AML-193 (cell line): ENCODE measurements at regions not wholly inside any gene's neighbourhood (a gene's known extent, or its start where the extent isn't known, plus 50 kb on each side); places are given as distances from the start of the nearest gene placed in this dataset.
A peak's percentile ranks its signal among the peaks of the same experiment; 100 is the strongest.

Experiments
- DNase-seq, 2 experiments: peaks; one replicate each; lab custom pipeline; 2025; lab: John Stamatoyannopoulos, UW

DNA sequence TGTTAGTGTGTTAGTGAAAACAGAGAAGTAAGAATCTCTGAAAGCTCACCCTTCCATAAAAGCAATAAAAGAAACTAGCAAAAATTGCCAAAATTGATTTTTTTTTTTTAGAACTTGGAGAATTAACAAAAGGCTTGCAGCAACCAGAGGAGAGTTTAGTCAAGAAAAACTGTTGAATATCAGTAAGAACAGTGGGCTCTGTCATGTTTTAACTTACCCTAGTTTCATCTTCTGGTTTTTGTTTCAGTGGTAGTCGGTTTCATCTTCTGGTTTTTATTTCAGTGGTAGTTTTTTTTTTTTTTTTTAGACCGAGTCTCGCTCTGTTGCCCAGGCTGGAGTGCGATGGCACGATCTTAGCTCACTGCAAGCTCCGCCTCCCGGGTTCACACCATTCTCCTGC, 580.9 kb downstream of the NYAP2 start:
- DNase-seq = no peak

GRCh38 chr2:225971433-225971832, 571.9 kb downstream of the NYAP2 start:
- no peak for DNase-seq

DNA sequence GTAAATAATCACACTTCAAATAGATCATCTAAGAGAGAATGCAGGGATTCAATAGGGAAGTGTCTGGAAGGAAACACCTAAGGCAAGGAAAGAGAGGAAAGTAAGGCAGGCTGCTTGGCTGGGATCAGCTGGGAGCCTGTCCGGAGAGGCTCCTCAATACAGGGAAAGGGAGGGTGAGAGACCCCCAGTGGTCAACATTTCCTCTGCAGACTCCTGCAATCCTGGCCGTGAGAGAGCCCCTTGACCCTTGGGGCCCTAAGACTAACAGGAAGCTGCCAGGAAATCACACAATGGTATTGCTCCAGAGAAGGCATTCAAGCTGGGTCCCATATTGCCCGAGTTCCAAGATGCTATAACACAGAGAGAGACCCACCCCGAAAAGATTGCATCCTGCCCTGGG, 549.4 kb downstream of the NYAP2 start:
- DNase-seq = no peak

DNA sequence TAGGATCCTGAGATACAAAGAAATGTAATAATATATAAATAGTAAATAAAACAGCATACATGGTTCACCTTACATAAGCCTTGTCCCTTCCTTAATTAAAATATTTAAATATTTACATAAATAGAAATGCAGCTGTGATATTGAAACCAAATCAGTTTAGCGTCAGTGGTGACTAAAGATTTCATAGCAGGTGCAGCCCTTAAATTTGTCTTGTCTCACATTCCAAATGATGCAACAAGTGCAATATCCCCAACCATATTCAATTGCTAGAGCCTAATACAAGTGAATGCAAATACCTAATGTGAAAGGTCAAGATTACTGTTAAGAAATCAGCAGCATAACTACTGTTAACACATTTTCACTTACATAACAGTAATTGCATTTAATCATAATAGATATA, 539.5 kb downstream of the NYAP2 start:
- DNase-seq = no peak

- DNase-seq = no peak
Measured at GRCh38 chr2:225937625-225938187, 538.2 kb downstream of the NYAP2 start.

DNA sequence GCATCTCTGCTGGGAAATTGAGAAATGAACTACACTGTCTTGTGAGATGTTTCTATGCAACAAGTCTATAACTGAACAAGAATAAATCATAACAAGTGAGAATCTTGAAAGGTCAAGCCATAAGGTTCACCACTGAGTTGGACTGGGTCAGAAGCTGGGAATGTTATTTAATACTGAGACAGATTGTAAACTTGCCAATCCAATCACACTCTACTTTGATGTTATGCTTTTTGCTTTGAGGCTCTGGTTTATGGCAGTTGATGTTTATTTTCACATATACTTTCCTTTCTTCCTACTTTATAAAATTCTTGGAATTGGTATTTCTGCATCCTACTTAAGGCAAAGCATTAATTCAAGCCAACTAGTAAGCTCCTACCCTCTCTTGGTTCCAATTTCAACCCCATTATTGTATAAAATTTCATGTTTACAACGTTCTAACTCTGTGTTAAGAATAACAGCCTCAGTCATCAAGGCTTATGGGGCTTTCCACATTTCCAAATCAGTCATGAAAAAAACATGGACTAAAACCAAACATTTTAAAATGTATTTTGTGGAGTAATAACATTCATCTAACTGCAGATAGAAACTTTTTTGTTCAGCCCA, 533.4 kb downstream of the NYAP2 start:
- DNase-seq = no peak

DNA sequence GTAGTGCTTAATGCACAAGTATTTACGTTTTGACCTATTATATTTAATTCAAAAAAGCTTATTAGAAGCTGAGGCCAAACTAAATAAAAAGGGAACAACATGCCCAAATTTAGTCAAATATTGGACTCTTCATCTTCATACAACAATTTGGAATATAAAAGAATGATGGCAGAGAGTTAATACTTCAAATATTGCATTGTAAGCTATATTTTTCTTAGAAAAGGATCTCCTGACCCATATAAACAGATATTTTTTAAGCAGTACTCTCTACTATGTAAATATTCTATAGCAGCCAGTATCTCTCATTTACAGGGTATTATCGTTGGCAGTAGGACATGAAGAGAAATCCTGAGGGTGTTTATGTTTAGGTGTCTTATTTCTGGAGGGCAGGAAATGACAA, 531.2 kb downstream of the NYAP2 start:
- no peak for DNase-seq

DNA sequence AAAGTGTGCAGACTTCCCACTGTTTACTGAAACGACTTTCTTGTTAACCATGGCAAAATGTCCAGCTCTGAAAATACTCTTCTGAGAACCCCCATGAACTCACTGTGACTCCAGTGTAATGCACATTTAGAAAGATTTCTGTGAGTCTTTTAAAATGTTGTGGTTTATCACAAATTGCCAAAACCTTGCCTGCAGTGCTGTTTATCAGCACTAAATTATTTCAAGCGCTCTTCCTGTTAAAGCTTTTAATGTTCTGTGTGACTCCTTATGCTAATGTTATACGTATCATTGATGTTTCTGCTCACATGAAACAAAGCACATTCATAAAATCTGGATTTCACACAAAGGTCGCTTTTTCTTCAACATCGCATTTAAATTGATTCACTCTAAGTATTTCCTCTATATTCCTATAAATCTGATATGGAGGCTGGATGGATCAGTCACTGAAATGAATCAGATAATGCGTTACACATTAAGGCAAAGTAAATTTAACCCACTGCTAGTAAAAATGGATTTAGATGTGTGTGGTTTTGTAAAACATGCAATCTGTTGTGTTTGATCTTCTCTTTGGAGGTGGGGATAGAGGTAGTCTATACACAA, 521.2 kb downstream of the NYAP2 start:
- DNase-seq = no peak

DNA sequence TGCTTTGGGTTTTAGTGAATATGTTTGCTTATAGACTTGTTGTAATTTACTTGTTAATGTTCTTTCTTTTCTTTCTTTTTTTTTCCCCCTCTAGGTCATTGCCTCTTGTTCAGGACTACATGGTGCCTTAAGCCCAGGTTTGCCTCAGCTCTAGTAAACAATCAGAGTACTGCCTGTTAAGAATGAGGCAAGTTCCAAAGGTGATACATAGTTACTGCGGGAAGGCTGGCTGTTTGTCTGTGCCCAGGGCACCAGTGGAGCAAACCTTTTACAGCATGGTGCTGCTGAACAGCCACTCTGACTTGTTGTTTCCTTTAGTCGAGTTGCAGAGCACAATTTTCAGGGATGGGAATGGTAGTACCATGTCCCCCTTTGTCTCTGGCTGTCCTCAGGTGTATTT, 517.2 kb downstream of the NYAP2 start:
- DNase-seq = no peak

DNA sequence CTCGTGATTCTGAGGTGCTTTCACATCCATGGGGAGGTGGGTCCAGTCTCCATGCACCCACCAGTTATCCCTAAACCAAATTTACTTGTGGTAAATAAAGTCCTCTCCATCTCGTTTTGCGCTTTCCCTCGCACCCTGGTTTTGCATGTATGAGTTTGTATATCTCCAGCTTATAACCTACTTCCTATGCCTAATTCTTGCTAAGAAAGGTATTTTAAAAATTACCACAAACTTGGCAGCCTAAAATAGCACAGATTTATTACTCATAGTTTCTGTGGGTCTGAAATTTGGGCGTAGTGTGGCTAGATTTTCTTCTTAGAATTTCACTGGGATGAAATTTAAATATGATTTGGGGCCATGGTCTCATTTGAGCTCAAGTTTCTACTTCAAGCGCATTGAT, 511.5 kb downstream of the NYAP2 start:
- DNase-seq = no peak

DNA sequence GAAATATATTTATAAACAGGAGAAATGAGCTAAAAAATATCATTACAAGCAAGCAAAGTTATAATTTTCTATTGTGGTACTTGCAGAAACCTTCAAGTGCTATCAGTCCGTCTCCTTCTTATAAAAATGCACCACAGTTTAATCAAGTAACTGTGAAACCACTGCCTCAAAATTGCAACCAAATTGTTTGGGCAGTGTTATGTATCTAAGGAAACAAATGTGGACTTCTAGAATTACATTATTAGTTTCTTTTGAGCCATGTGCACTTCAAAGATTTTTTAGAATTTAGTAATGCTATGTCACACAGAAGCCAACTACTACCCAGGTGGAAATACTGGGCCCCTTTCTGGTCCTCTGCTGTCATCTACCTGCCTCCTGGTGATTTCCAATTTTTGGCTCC, 495.6 kb downstream of the NYAP2 start:
- DNase-seq = no peak

GRCh38 chr2:225894236-225894980, 494.9 kb downstream of the NYAP2 start:
- DNase-seq = no peak

DNA sequence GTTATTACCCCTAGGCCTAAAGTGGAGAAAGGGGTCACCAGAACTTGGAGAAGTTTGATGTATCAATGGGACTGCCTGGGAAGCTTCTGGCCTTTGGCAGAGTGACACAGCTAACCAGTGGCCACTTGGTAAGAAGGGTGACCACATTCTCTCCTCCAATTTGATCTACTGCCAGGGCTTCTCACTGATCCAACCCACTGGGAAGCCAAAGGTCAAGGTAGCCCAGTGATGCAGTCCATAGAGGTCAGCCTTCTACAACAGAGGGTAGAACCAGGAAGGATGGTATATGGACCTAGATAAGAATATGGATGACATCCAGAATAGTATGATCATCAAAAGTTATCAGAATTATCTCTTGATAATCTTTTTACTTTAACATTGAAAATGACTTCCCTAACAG, 493.6 kb downstream of the NYAP2 start:
- no peak for DNase-seq

- DNase-seq = no peak
Measured at GRCh38 chr2:225891771-225892170, 492.3 kb downstream of the NYAP2 start.

DNA sequence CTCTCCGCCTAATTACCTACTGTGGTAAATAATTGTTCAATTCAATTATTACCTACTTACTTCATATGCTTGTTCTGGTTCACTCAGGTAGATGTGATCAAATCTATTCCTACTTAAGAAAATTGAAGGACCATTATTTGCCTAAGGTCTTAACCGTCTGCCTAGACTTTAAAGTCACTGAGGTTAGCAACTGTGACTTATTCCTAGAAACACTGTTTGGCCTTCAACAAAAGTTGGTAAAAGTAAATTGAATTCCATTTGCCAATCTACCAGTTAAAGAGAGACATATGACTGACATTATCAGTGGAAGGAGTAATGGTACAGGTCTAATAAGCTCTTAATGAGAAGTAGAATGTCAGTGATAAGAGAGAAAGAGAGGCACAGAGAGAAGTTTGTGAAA, 491.5 kb downstream of the NYAP2 start:
- no peak for DNase-seq

GRCh38 chr2:225889452-225889851, 489.9 kb downstream of the NYAP2 start:
- DNase-seq = peak; percentile 46 to 55

DNA sequence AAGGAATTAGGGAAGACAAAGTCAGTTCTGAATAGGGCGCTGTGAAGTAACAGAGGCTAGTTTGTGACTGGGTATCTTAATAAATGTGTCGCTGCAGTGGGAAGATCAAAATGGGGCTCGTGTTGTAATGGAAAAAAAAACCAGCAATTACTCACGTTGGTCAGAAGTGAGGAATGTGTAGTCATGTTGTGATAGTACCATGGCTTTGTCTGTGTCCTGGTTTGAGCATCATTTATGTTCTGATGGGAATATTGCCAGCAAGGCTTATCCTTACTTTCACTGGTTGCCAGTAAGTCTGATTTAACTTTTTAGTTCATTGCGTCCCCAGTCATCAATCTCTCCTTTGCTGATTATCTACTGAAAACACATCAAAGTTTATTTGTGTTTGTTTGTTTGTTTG, 467.6 kb downstream of the NYAP2 start:
- no peak for DNase-seq

DNA sequence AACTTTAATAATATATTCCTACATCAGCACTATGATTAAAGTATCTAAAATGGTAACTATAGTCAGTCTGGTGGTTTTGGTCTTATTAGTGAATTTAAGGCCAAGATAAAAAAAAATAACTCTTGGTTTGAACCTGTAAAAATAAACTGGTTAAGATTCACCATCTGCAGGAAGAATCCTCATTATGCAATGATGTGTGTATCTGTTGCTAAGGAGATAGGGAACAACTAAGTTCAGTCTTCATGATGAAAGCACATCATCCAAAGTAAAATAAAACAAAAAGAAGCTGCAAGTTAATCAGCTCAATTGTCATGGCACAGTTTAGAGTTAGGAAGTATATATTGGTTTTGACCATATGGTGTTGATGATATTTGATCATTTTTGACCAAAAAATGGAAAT, 466.0 kb downstream of the NYAP2 start:
- DNase-seq = no peak

DNA sequence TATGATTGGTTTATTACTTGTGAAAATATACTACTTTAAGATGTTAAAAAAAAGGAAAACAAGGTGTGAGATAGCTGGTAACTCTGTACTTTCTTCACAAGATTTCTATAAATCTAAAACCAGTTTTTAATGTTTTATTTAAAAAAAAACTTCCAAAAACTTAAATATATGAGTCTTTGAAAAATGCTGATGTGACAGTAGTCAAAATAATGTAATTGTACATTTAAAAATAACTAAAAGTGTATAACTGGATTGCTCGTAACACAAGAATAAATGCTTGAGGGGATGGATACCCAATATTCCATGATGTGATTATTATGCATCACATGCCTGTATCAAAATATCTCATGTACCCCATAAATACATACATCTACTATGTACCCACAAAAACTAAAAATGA, 464.9 kb downstream of the NYAP2 start:
- no peak for DNase-seq

GRCh38 chr2:225842939-225843338, 443.4 kb downstream of the NYAP2 start:
- DNase-seq = no peak

GRCh38 chr2:225841314-225841713, 441.8 kb downstream of the NYAP2 start:
- no peak for DNase-seq

- no peak for DNase-seq
Measured at GRCh38 chr2:225837328-225837727, 437.8 kb downstream of the NYAP2 start.

- no peak for DNase-seq
Measured at GRCh38 chr2:225824748-225825449, 425.4 kb downstream of the NYAP2 start.
